ENCODE measurements at regions not wholly inside any gene's neighbourhood (a gene's known extent, or its start where the extent isn't known, plus 50 kb on each side); places are given as distances from the start of the nearest gene placed in this dataset.

GRCh38 chr2:180621941-180622918 is 358.2 kb upstream of the UBE2E3 start:
- H3K27ac ChIP-seq: peak overlapping the region; percentile 47; the same call in 1 of the 2 replicates
- no peak for TF ChIP-seq ZFX (IDR thresholded peaks at IDR 0.05)
- no peak for TF ChIP-seq CTCF (conservative IDR thresholded peaks at IDR 0.05)

- H3K27ac ChIP-seq: no peak overlapping the region
- no peak for TF ChIP-seq CTCF (conservative IDR thresholded peaks at IDR 0.05)
Measured at GRCh38 chr2:180621366-180621765, 359.0 kb upstream of the UBE2E3 start.

- H3K27ac ChIP-seq: peak overlapping the region; percentile 21; the same call in 1 of the 2 replicates
- TF ChIP-seq ZFX (IDR thresholded peaks at IDR 0.05) (no peak), CTCF (conservative IDR thresholded peaks at IDR 0.05) (no peak)
Measured at GRCh38 chr2:180618570-180618969, 361.8 kb upstream of the UBE2E3 start.

- TF ChIP-seq CTCF (conservative IDR thresholded peaks at IDR 0.05) (no peak), ZFX (IDR thresholded peaks at IDR 0.05) (no peak)
Measured at GRCh38 chr2:180614776-180615175, 365.6 kb upstream of the UBE2E3 start.

GRCh38 chr2:180609626-180610340 is 370.6 kb upstream of the UBE2E3 start:
- no peak for TF ChIP-seq CTCF (conservative IDR thresholded peaks at IDR 0.05)
- TF ChIP-seq ZFX (IDR thresholded peaks at IDR 0.05): no peak
- H3K27ac ChIP-seq: no peak overlapping the region

More at GRCh38 chr2:180614776-180615175, 365.6 kb upstream of the UBE2E3 start:
- no peak overlapping the region for H3K27ac ChIP-seq

- H3K27ac ChIP-seq: no peak overlapping the region
- no peak for TF ChIP-seq ZFX (IDR thresholded peaks at IDR 0.05)
Measured at GRCh38 chr2:180607514-180608049, 372.8 kb upstream of the UBE2E3 start.

- TF ChIP-seq CTCF (conservative IDR thresholded peaks at IDR 0.05): no peak; the same call in 1 of the 2 replicates
- TF ChIP-seq ZFX (IDR thresholded peaks at IDR 0.05): no peak
- H3K27ac ChIP-seq: no peak overlapping the region
Measured at GRCh38 chr2:180604077-180604476, 376.3 kb upstream of the UBE2E3 start.

Measured in C4-2B (cell line).